Amygdala (tissue), 56 donors: ENCODE measurements at regions not wholly inside any gene's neighbourhood (a gene's known extent, or its start where the extent isn't known, plus 50 kb on each side); places are given as distances from the start of the nearest gene placed in this dataset.
"Not testable (repeated sequence)": the region's sequence is repeated elsewhere in the genome, so short reads cannot be mapped to it uniquely, and the experiment has no call there.

Experiments used
- DNase-seq, 56 donors: peaks; one replicate each; lab custom pipeline; 2025; lab: John Stamatoyannopoulos, UW

DNA sequence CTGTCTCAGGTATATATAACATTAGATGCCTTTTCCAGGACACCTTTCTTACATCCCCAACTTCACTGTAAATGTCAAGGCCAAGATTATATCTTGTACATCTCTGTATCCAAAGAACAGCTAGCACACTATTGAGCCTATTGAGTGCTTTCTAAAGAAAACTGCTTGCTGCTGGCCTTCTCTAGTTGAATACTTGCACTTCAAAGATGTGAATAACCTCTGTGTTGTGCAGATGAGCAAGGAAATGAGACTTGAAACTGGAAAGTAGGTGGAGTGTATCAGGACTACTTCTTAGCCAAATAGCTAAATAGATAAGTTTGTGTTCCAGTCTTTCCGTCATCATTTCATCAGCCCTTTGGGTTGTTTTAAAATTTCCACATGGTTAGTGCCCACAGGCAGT, 704.4 kb upstream of the AMOT start:
- no peak for DNase-seq

DNA sequence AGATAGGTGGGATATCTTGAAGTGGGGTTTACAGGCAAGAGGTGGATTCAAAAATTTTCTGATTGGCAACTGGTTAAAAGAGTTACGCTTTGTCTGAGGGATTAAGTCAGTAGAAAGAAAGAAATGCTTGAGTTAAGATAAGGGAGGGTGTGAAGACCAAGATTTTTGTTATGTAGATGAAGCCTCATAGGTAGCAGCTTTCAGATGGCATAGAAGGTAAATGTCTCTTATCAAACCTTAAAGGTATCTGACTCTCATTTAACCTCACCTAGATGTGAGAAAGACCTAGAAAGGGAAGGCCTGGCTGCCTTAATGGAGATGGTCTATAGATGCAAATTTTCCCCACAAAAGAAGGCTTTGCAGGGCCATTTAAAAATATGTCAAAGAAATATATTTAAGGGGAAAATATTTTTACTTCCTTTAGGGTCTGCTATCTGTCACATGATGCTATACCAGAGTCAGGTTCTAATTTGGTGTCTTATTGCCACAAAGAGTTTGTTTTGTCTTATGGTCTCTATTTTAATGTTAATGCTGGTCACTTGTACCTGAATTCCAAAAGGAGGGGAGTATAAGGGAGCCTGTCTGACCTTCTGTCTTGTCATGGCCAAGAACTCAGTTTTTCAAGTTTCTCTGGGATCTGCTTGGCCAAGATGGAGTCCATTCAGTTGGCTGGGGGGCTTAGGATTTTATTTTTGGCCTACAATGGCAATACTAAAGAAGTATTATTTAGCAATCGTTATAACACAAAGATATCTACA, 699.1 kb upstream of the AMOT start:
- DNase-seq: no peak

DNA sequence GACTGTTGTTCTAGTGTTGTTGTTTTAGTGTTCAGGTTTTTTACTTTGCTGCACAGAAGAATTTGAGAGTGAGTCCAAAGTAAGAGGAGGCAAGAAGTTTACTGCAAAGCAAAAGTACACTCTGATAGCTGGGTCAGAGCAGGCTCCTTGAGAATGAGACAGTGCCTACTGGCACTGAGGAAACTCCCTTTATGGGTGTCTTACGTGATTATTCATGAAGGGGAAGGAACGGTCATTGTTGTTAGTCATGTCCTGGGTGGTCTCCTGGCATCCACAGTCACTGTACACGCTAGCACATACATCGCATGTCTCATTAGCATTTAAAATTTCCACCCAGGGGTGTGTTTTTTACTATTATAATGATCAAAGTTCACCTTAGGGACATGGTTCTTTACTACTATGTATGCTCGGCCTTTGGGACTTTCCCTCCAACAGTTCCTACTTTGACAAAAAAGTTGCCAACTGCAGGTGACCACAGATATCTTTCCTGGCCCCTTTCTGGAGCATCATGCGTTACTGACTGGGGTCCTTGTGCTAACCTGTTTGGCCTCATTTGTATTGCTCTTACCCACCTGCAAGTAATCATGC, 688.9 kb upstream of the AMOT start:
- no peak for DNase-seq

DNA sequence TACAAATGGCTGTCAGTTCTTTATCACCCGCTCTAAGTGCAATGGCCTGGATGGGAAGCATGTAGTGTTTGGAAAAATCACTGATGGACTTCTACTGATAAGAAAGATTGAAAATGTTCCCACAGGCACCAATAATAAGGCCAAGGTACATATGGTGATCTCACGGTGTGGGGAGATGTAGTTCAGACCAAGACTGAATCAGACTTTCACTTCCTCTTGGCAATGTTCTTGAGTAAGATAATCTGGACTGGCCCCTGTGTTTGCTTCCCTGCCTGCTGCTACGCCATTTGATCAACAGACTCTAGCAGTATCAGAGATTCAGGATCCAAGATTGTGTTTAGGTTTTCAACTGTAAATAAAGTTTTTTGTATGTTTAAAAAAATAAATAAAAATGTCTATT, 682.2 kb upstream of the AMOT start:
- DNase-seq: no peak

GRCh38 chrX:113514906-113515305, 674.3 kb upstream of the AMOT start:
- DNase-seq: no peak

- no peak for DNase-seq
Measured at GRCh38 chrX:113512700-113513395, 672.2 kb upstream of the AMOT start.

- no peak for DNase-seq
Measured at GRCh38 chrX:113510586-113510985, 670.0 kb upstream of the AMOT start.

GRCh38 chrX:113492895-113493294, 652.3 kb upstream of the AMOT start:
- no peak for DNase-seq

- DNase-seq: no peak
Measured at GRCh38 chrX:113473418-113473817, 632.8 kb upstream of the AMOT start.

DNA sequence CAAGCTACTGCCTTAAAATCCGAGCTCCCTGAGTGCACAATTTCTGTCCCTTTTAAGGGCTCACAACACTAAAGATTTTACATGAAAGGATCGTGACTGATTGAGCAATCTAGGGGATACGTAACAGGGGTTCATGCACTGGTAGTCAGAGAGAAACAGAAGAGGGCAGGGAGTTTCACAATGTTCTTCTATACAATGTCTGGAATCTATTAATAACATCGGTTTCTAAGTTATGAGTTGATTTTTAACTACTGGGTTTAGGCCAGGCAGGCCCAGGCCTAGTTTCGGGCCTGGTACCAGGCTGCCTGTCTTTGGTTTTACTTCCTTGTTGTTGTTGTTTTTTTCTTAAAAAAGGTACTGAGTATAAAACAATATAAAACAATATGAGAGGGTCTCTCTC, 632.4 kb upstream of the AMOT start:
- DNase-seq: not testable (repeated sequence)

GRCh38 chrX:113470166-113470565, 629.5 kb upstream of the AMOT start:
- no peak for DNase-seq

DNA sequence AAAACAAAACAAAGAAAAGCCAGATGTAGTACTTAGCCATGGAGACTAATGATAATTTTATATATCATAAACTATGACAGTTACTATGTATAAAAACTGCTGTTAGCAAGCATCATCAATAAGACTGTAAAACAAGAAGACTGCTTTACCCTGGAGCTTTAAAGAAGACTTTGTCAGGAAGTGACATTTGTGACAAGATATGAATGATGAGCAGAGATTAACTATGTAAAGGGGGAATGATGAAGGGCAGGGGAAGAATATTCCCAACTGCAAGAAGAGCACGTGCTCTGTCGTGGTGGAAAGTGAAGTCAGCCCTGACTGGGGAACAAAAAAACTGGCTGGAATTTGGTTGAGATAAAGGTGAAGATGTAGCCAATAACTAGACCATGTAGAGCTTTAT, 617.1 kb upstream of the AMOT start:
- no peak for DNase-seq

GRCh38 chrX:113455582-113455981, 615.0 kb upstream of the AMOT start:
- no peak for DNase-seq

GRCh38 chrX:113429011-113429410, 588.4 kb upstream of the AMOT start:
- DNase-seq: no peak

DNA sequence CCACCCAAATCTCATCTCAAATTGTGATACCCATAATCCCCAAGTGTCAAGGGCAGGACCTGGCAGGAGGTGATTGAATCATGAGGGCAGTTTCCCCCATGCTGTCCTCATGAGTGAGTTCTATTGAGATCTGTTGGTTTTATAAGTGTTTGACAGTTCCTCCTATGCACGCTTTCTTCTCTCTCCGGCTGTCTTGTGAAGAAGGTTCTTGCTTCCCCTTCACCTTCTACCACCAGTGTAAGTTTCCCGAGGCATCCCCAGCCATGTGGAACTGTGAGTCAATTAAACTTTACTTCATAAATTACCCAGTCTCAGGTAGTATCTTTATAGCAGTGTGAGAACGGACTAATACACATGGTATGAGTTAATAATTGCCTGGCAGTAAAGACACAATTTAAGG, 581.7 kb upstream of the AMOT start:
- no peak for DNase-seq

DNA sequence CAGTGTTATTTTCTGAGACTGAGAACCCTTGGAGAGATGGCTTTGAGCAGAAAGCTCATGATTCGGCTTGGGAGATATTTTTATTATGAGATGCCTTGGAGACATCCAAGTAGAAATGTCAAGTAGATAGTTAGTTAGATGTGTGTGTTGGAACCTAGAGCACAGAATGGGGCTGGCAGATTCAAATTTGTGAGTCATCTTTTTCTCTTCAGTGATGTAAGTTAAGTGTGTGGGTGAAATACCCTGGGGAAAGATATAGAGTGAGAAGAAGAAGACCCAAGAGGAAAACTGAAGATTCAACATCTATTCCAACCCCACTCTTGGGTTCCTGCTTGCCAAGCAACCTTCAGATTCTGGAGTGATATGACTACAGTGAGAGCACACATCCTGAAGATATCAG, 580.8 kb upstream of the AMOT start:
- DNase-seq: no peak

GRCh38 chrX:113412106-113412505, 571.5 kb upstream of the AMOT start:
- DNase-seq: no peak

DNA sequence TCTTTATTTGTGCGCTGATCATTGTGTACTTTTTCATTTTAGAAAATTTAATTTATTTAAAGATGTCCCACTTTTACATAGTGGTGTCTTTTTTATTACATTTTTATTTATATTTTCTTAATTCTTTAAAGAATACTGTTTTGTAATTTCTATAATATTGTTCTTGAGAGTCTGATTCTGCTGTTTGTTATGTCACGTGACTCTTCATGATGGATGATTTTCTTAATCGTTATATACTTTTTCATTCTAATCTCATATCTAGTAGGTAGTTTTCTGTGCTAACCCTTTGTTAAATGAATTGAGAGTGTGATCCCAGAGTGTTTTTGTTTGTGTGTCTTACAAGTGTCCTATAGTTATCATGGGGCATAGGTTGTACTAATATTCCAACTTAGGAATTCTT, 568.2 kb upstream of the AMOT start:
- DNase-seq: no peak

- no peak for DNase-seq
Measured at GRCh38 chrX:113400193-113400704, 559.6 kb upstream of the AMOT start.

- DNase-seq: no peak
Measured at GRCh38 chrX:113399506-113400192, 559.0 kb upstream of the AMOT start.

- no peak for DNase-seq
Measured at GRCh38 chrX:113392355-113392754, 551.7 kb upstream of the AMOT start.
